ENCODE measurements at regions not wholly inside any gene's neighbourhood (a gene's known extent, or its start where the extent isn't known, plus 50 kb on each side); places are given as distances from the start of the nearest gene placed in this dataset.

DNA sequence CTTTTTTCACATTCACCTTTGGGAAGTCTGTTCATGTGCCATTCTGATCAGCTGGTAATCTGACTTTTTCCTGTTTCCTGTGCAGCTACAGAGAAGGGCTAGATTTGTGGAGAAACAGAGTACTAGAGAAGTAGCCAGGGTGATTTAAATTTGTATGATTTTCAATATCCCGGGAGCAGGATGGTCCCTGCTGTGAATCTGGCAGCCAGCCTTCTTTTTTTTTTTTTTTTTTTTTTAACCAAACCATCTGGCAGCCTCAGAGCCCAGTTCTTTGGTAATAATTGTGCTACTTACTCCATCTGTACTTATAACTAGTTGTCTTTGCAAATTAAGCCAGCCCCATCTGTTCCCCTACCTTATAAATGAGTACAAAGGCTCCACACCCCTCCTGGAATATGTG is 248.6 kb upstream of the DEPDC1 start:
- TF ChIP-seq, protein P1, sequence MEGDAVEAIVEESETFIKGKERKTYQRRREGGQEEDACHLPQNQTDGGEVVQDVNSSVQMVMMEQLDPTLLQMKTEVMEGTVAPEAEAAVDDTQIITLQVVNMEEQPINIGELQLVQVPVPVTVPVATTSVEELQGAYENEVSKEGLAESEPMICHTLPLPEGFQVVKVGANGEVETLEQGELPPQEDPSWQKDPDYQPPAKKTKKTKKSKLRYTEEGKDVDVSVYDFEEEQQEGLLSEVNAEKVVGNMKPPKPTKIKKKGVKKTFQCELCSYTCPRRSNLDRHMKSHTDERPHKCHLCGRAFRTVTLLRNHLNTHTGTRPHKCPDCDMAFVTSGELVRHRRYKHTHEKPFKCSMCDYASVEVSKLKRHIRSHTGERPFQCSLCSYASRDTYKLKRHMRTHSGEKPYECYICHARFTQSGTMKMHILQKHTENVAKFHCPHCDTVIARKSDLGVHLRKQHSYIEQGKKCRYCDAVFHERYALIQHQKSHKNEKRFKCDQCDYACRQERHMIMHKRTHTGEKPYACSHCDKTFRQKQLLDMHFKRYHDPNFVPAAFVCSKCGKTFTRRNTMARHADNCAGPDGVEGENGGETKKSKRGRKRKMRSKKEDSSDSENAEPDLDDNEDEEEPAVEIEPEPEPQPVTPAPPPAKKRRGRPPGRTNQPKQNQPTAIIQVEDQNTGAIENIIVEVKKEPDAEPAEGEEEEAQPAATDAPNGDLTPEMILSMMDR (conservative IDR thresholded peaks at IDR 0.05) = no peak
- no peak for DNase-seq
- no peaks in the 10 kb centered on the region for H3K36me3 Mint-ChIP-seq (ENCODE audit: low read depth)
- no peak overlapping the region for H3K27ac Mint-ChIP-seq
- 83% methylated on average over 1 of the region's 1 CpG; no CpG with 5 or more reads in 1 of the 2 experiments for WGBS, 2 experiments (ENCODE audit: insufficient coverage in 1 of 2, insufficient read length in 1 of 2)
- Histone ChIP-seq H3K9me3 (ENCODE audit: control insufficient read depth, low read length) (peaks cover 6% of the 10 kb centered on the region), H3K9ac (ENCODE audit: extremely low read depth, low read length, poor library complexity, severe bottlenecking) (no peak overlapping the region), H3K4me3 (ENCODE audit: low read length) (no peak overlapping the region), H3K27me3 (ENCODE audit: control insufficient read depth, insufficient read depth, low read length, poor library complexity, severe bottlenecking) (no peaks in the 10 kb centered on the region), H3K27ac (ENCODE audit: low read depth, low read length) (no peak overlapping the region), H3K4me1 (ENCODE audit: control insufficient read depth, insufficient read depth, low read length) (no peaks in the 10 kb centered on the region), H3K36me3 (ENCODE audit: control insufficient read depth, insufficient read depth, low read length) (no peaks in the 10 kb centered on the region)
- no peaks in the 10 kb centered on the region for H3K4me1 Mint-ChIP-seq
- peaks cover 24% of the 10 kb centered on the region for H3K9me3 Mint-ChIP-seq
- H3K4me3 Mint-ChIP-seq = no peak overlapping the region
- H3K27me3 Mint-ChIP-seq (ENCODE audit: insufficient read depth) = no peaks in the 10 kb centered on the region

DNA sequence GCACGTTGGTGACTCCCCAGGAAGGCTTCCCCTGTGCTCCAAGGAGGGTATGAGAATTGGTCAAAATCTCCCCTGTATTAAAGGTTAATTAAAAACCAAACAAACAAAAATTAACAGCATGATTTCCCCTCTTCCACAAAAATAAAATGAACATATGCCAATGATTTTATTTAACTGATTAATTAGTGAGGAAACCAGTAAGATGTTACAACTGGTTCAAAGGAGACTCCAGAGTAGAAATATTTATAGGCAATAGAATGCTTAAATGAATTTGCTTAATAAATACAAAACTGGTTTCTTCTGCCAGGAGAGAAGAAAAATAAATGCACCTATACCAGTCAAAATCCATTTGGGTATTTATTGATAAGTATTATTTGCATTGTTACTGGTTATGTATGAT is 249.5 kb upstream of the DEPDC1 start:
- Histone ChIP-seq H3K36me3 (ENCODE audit: control insufficient read depth, insufficient read depth, low read length) (no peaks in the 10 kb centered on the region), H3K9me3 (ENCODE audit: control insufficient read depth, low read length) (no peaks in the 10 kb centered on the region), H3K4me1 (ENCODE audit: control insufficient read depth, insufficient read depth, low read length) (no peaks in the 10 kb centered on the region), H3K4me3 (ENCODE audit: low read length) (no peak overlapping the region), H3K27ac (ENCODE audit: low read depth, low read length) (no peak overlapping the region), H3K9ac (ENCODE audit: extremely low read depth, low read length, poor library complexity, severe bottlenecking) (no peak overlapping the region), H3K27me3 (ENCODE audit: control insufficient read depth, insufficient read depth, low read length, poor library complexity, severe bottlenecking) (no peaks in the 10 kb centered on the region)
- TF ChIP-seq, protein P1 (conservative IDR thresholded peaks at IDR 0.05) = no peak
- Mint-ChIP-seq H3K4me1 (no peaks in the 10 kb centered on the region), H3K36me3 (ENCODE audit: low read depth) (no peaks in the 10 kb centered on the region), H3K27ac (no peak overlapping the region), H3K9me3 (peaks cover 20% of the 10 kb centered on the region), H3K27me3 (ENCODE audit: insufficient read depth) (no peaks in the 10 kb centered on the region), H3K4me3 (no peak overlapping the region)
- whole genome bisulfite sequencing, 2 experiments (ENCODE audit: insufficient coverage in 1 of 2, insufficient read length in 1 of 2) = 71% methylated on average over 1 of the region's 1 CpG; no CpG with 5 or more reads in 1 of the 2 experiments
- no peak for DNase-seq

DNA sequence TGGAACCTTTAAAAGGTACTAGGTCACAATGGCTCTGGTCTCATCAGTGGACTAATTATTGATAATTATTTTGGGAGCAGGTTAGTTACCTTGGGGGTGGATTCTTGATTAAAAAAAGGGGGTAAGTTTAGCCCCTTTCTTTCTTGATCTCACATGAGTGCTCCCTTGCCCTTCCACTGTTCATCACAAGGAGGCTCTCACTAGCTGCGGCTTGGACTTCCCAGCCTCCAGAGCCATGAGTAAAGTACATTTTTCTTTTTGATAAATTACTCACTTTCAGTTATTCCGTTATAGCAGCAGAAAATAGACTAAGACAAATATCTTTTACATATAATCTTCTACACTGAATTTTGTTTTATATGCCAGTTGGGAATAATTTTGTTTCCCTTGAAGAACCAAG is 254.8 kb upstream of the DEPDC1 start:
- H3K9ac ChIP-seq (ENCODE audit: extremely low read depth, low read length, poor library complexity, severe bottlenecking) = no peak overlapping the region
- H3K27me3 ChIP-seq (ENCODE audit: control insufficient read depth, insufficient read depth, low read length, poor library complexity, severe bottlenecking) = no peaks in the 10 kb centered on the region
- no peak for DNase-seq
- TF ChIP-seq, protein P1 (conservative IDR thresholded peaks at IDR 0.05) = peak; percentile 43
- no peaks in the 10 kb centered on the region for H3K4me1 ChIP-seq (ENCODE audit: control insufficient read depth, insufficient read depth, low read length)
- H3K36me3 ChIP-seq (ENCODE audit: control insufficient read depth, insufficient read depth, low read length) = no peaks in the 10 kb centered on the region
- Mint-ChIP-seq H3K4me1 (no peaks in the 10 kb centered on the region), H3K36me3 (ENCODE audit: low read depth) (no peaks in the 10 kb centered on the region), H3K9me3 (no peaks in the 10 kb centered on the region), H3K4me3 (no peak overlapping the region), H3K27me3 (ENCODE audit: insufficient read depth) (no peaks in the 10 kb centered on the region), H3K27ac (no peak overlapping the region)
- 72 to 100% methylated on average over 1 to 2 of the region's 2 CpGs for WGBS, 2 experiments (ENCODE audit: insufficient coverage in 1 of 2, insufficient read length in 1 of 2)
- H3K9me3 ChIP-seq (ENCODE audit: control insufficient read depth, low read length) = peaks cover 8% of the 10 kb centered on the region
- H3K4me3 ChIP-seq (ENCODE audit: low read length) = no peak overlapping the region
- no peak overlapping the region for H3K27ac ChIP-seq (ENCODE audit: low read depth, low read length)

Measured in endodermal cell (in vitro differentiated cells).